SK-N-SH treated with all-trans-retinoic acid at 6 μM for 48 hours (cell line): ENCODE measurements at regions not wholly inside any gene's neighbourhood (a gene's known extent, or its start where the extent isn't known, plus 50 kb on each side); places are given as distances from the start of the nearest gene placed in this dataset.

Experiments
- ATAC-seq: fragments of 200-7000 bp; cut with Tn5 transposase; 3 replicates; pipeline ENCODE4 v1.9.1; 2020; ENCODE audit warnings: mild to moderate bottlenecking, moderate library complexity
- BACH2 ChIP-seq: fragments of 250-450 bp; sonication (Bioruptor Pico); IDR thresholded peaks from 2 replicates; pipeline ENCODE4 v1.9.0; 2021; ENCODE audit warnings: mild to moderate bottlenecking, borderline replicate concordance
- CSDC2 ChIP-seq: fragments of 250-450 bp; sonication (Bioruptor Pico); IDR thresholded peaks from 2 replicates; pipeline ENCODE4 v1.5.0; 2020; ENCODE audit warnings: mild to moderate bottlenecking, moderate library complexity
- ESRRG ChIP-seq: fragments of 250-450 bp; sonication (Bioruptor Pico); IDR thresholded peaks from 2 replicates; pipeline ENCODE4 v1.6.1; 2021; ENCODE audit warnings: mild to moderate bottlenecking
- GLIS3 ChIP-seq: fragments of 250-450 bp; sonication (Bioruptor Pico); IDR thresholded peaks from 2 replicates; pipeline ENCODE4 v1.5.0; 2020; ENCODE audit warnings: mild to moderate bottlenecking, moderate library complexity
- ISL1 ChIP-seq: fragments of 250-450 bp; sonication (Bioruptor Pico); IDR thresholded peaks from 2 replicates; pipeline ENCODE4 v2.1.2; 2022; ENCODE audit warnings: mild to moderate bottlenecking, moderate library complexity
- OSR1 ChIP-seq: fragments of 250-450 bp; sonication (Bioruptor Pico); IDR thresholded peaks from 2 replicates; pipeline ENCODE4 v1.8.0; 2022; ENCODE audit warnings: moderate library complexity, mild to moderate bottlenecking, inconsistent platforms
- PPARA ChIP-seq: fragments of 250-450 bp; sonication (Bioruptor Pico); IDR thresholded peaks from 2 replicates; pipeline ENCODE4 v1.5.0; 2020; ENCODE audit warnings: mild to moderate bottlenecking, borderline replicate concordance
- SNAI2 ChIP-seq: fragments of 250-450 bp; sonication (Bioruptor Pico); IDR thresholded peaks from 2 replicates; pipeline ENCODE4 v1.5.0; 2020; ENCODE audit warnings: mild to moderate bottlenecking, moderate library complexity
- TCF4 ChIP-seq: fragments of 250-450 bp; sonication (Bioruptor Pico); IDR thresholded peaks from 2 replicates; pipeline ENCODE4 v1.8.0; 2021; ENCODE audit warnings: mild to moderate bottlenecking, moderate library complexity, borderline replicate concordance
- TOX ChIP-seq: fragments of 250-450 bp; sonication (Bioruptor Pico); IDR thresholded peaks from 2 replicates; pipeline ENCODE4 v1.8.0; 2021; ENCODE audit warnings: mild to moderate bottlenecking, moderate library complexity, borderline replicate concordance
- ZC3H10 ChIP-seq: fragments of 250-450 bp; sonication (Bioruptor Pico); IDR thresholded peaks from 2 replicates; pipeline ENCODE4 v1.5.1; 2021; ENCODE audit warnings: mild to moderate bottlenecking, moderate library complexity
- ZFP30 ChIP-seq: fragments of 450-650 bp; formaldehyde crosslinking; IDR thresholded peaks from 2 replicates; pipeline ENCODE4 v1.5.0; 2022; ENCODE audit warnings: mild to moderate bottlenecking, moderate library complexity
- ZNF565 ChIP-seq: fragments of 450-650 bp; formaldehyde crosslinking; conservative IDR thresholded peaks from 2 replicates; pipeline ENCODE4 v1.5.0; 2020; ENCODE audit warnings: low read depth, mild to moderate bottlenecking, moderate library complexity
- ZNF70 ChIP-seq: fragments of 450-650 bp; formaldehyde crosslinking; IDR thresholded peaks from 2 replicates; pipeline ENCODE4 v1.5.0; 2020; ENCODE audit warnings: mild to moderate bottlenecking, moderate library complexity
- ZNF8 ChIP-seq: fragments of 450-650 bp; formaldehyde crosslinking; IDR thresholded peaks from 2 replicates; pipeline ENCODE4 v1.5.0; 2020; ENCODE audit warnings: mild to moderate bottlenecking, moderate library complexity
- TF ChIP-seq, protein P1 (sequence below): fragments of 250-450 bp; sonication (Bioruptor Pico); IDR thresholded peaks from 2 replicates; pipeline ENCODE4 v1.5.0; 2020; ENCODE audit warnings: mild to moderate bottlenecking, moderate library complexity
- TF ChIP-seq, protein P2 (sequence below): fragments of 250-450 bp; sonication (Bioruptor Pico); IDR thresholded peaks from 2 replicates; pipeline ENCODE4 v1.5.1; 2021; ENCODE audit warnings: mild to moderate bottlenecking, moderate library complexity
- TF ChIP-seq, protein P3 (sequence below): fragments of 250-450 bp; sonication (Bioruptor Pico); IDR thresholded peaks from 2 replicates; pipeline ENCODE4 v1.8.0; 2020; ENCODE audit warnings: mild to moderate bottlenecking, moderate library complexity, borderline replicate concordance
- TF ChIP-seq, protein P4 (sequence below): fragments of 250-450 bp; sonication (Bioruptor Pico); IDR thresholded peaks from 2 replicates; pipeline ENCODE4 v1.5.1; 2020; ENCODE audit warnings: low read depth, mild to moderate bottlenecking, moderate library complexity
- TF ChIP-seq, protein P5 (sequence below): fragments of 250-450 bp; sonication (Bioruptor Pico); IDR thresholded peaks from 2 replicates; pipeline ENCODE4 v1.8.0; 2021; ENCODE audit warnings: low read depth, mild to moderate bottlenecking, moderate library complexity, borderline replicate concordance

DNA sequence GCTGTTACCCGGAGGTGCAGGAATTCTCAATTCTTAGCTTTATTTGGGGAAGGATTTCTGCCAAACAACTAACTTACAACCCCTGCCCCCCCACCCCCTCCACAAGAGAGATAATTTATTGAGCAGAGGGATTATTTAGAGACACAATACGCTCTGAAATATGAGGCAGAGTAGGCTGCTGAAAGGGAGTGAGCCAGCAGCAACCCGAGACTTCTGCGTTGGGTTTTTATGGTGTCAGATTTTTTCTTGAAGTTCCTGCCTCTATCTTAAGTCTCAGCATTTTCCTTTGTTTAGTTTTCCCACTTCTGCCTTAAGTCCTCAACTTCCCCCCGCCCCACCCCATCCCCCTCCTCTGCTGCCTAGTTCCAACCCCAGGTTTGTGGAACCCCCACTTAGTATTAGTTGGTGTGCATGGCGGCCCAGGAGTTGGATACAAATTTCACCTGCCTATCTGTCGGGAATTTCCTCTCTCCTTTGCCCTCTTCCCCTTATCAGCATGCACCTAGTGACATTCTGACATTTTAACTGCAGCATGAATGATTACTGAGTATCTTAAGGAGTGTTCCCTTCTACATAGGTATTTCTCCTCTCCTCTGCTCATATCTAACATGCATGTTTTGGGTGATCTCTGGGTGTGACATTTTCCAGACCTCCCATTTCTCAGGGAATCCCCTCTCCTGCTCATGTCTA lies 1635.9 kb upstream of the LRRTM1 start:
- no peak for ATAC-seq

DNA sequence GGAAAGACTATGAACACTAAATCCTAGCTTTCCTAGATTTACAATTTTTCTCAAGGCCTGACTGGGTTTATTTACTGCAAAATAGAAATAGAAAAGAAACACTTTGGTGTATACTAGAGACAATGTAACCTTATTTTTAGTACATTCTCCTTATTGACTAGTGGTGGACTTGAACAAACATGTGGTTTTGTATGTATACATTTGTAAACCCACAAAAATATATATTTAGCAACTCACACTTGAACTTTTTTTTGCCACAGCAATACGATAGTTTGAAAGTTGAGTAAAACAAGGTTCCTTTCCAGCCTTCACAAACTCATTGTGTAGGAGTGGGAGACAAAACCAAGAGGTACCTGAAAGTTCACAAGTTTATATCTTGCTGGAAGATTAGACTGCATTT lies 1633.4 kb upstream of the LRRTM1 start:
- no peak for ATAC-seq
- TF ChIP-seq ZC3H10 (CRISPR knock-in tag) = no peak
- TF ChIP-seq PPARA (CRISPR knock-in tag) = no peak
- no peak for TF ChIP-seq ZNF565 (CRISPR knock-in tag)
- no peak for TF ChIP-seq SNAI2 (CRISPR knock-in tag)
- no peak for TF ChIP-seq TOX
- TF ChIP-seq, protein P1, sequence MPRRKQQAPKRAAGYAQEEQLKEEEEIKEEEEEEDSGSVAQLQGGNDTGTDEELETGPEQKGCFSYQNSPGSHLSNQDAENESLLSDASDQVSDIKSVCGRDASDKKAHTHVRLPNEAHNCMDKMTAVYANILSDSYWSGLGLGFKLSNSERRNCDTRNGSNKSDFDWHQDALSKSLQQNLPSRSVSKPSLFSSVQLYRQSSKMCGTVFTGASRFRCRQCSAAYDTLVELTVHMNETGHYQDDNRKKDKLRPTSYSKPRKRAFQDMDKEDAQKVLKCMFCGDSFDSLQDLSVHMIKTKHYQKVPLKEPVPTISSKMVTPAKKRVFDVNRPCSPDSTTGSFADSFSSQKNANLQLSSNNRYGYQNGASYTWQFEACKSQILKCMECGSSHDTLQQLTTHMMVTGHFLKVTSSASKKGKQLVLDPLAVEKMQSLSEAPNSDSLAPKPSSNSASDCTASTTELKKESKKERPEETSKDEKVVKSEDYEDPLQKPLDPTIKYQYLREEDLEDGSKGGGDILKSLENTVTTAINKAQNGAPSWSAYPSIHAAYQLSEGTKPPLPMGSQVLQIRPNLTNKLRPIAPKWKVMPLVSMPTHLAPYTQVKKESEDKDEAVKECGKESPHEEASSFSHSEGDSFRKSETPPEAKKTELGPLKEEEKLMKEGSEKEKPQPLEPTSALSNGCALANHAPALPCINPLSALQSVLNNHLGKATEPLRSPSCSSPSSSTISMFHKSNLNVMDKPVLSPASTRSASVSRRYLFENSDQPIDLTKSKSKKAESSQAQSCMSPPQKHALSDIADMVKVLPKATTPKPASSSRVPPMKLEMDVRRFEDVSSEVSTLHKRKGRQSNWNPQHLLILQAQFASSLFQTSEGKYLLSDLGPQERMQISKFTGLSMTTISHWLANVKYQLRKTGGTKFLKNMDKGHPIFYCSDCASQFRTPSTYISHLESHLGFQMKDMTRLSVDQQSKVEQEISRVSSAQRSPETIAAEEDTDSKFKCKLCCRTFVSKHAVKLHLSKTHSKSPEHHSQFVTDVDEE (CRISPR knock-in tag) = no peak
- no peak for TF ChIP-seq ESRRG (CRISPR knock-in tag)
- TF ChIP-seq GLIS3 (CRISPR knock-in tag) = no peak
- TF ChIP-seq, protein P2, sequence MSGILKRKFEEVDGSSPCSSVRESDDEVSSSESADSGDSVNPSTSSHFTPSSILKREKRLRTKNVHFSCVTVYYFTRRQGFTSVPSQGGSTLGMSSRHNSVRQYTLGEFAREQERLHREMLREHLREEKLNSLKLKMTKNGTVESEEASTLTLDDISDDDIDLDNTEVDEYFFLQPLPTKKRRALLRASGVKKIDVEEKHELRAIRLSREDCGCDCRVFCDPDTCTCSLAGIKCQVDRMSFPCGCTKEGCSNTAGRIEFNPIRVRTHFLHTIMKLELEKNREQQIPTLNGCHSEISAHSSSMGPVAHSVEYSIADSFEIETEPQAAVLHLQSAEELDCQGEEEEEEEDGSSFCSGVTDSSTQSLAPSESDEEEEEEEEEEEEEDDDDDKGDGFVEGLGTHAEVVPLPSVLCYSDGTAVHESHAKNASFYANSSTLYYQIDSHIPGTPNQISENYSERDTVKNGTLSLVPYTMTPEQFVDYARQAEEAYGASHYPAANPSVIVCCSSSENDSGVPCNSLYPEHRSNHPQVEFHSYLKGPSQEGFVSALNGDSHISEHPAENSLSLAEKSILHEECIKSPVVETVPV (CRISPR knock-in tag) = no peak
- no peak for TF ChIP-seq OSR1
- no peak for TF ChIP-seq ISL1 (CRISPR knock-in tag)
- TF ChIP-seq BACH2 (CRISPR knock-in tag) = no peak
- no peak for TF ChIP-seq ZFP30
- TF ChIP-seq, protein P3, sequence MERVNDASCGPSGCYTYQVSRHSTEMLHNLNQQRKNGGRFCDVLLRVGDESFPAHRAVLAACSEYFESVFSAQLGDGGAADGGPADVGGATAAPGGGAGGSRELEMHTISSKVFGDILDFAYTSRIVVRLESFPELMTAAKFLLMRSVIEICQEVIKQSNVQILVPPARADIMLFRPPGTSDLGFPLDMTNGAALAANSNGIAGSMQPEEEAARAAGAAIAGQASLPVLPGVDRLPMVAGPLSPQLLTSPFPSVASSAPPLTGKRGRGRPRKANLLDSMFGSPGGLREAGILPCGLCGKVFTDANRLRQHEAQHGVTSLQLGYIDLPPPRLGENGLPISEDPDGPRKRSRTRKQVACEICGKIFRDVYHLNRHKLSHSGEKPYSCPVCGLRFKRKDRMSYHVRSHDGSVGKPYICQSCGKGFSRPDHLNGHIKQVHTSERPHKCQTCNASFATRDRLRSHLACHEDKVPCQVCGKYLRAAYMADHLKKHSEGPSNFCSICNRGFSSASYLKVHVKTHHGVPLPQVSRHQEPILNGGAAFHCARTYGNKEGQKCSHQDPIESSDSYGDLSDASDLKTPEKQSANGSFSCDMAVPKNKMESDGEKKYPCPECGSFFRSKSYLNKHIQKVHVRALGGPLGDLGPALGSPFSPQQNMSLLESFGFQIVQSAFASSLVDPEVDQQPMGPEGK = no peak
- TF ChIP-seq, protein P4, sequence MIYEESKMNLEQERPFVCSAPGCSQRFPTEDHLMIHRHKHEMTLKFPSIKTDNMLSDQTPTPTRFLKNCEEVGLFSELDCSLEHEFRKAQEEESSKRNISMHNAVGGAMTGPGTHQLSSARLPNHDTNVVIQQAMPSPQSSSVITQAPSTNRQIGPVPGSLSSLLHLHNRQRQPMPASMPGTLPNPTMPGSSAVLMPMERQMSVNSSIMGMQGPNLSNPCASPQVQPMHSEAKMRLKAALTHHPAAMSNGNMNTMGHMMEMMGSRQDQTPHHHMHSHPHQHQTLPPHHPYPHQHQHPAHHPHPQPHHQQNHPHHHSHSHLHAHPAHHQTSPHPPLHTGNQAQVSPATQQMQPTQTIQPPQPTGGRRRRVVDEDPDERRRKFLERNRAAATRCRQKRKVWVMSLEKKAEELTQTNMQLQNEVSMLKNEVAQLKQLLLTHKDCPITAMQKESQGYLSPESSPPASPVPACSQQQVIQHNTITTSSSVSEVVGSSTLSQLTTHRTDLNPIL = no peak

More for the DNA sequence above, 1635.9 kb upstream of the LRRTM1 start:
- no peak for TF ChIP-seq ZNF565 (CRISPR knock-in tag)
- no peak for TF ChIP-seq BACH2 (CRISPR knock-in tag)
- no peak for TF ChIP-seq TCF4 (CRISPR knock-in tag)
- TF ChIP-seq ZNF70 (CRISPR knock-in tag) = no peak
- TF ChIP-seq, protein P5, sequence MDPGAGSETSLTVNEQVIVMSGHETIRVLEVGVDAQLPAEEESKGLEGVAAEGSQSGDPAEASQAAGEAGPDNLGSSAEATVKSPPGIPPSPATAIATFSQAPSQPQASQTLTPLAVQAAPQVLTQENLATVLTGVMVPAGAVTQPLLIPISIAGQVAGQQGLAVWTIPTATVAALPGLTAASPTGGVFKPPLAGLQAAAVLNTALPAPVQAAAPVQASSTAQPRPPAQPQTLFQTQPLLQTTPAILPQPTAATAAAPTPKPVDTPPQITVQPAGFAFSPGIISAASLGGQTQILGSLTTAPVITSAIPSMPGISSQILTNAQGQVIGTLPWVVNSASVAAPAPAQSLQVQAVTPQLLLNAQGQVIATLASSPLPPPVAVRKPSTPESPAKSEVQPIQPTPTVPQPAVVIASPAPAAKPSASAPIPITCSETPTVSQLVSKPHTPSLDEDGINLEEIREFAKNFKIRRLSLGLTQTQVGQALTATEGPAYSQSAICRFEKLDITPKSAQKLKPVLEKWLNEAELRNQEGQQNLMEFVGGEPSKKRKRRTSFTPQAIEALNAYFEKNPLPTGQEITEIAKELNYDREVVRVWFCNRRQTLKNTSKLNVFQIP = no peak
- TF ChIP-seq, protein P1 (CRISPR knock-in tag) = no peak
- no peak for TF ChIP-seq ZFP30
- TF ChIP-seq, protein P3 = no peak
- TF ChIP-seq ZNF8 = no peak
- no peak for TF ChIP-seq OSR1
- no peak for TF ChIP-seq GLIS3 (CRISPR knock-in tag)
- no peak for TF ChIP-seq CSDC2 (CRISPR knock-in tag)
- TF ChIP-seq, protein P4 = no peak
